Testis (tissue), 2 donors: ENCODE measurements at regions not wholly inside any gene's neighbourhood (a gene's known extent, or its start where the extent isn't known, plus 50 kb on each side); places are given as distances from the start of the nearest gene placed in this dataset.

Source experiments
- DNase-seq: peaks from one replicate; pipeline ENCODE4 v3.0.0-alpha.2; 2019
- H3K27ac ChIP-seq, 2 donors: fragments of 200-600 bp; sonication (generic); one replicate each; pipeline ENCODE4 v1.5.1; 2019
- H3K27me3 ChIP-seq: fragments of 200-600 bp; sonication (generic); one replicate; pipeline ENCODE4 v1.5.1; 2019
- H3K36me3 ChIP-seq: fragments of 200-600 bp; sonication (generic); one replicate; pipeline ENCODE4 v1.5.1; 2017; ENCODE audit warnings: low read depth; ENCODE audit errors: missing control alignments
- H3K4me1 ChIP-seq: fragments of 200-600 bp; sonication (generic); one replicate; pipeline ENCODE4 v1.5.1; 2019
- H3K4me3 ChIP-seq, 2 donors: fragments of 200-600 bp; sonication (generic); one replicate each; pipeline ENCODE4 v1.5.1; 2017 to 2019
- H3K9me3 ChIP-seq: fragments of 200-600 bp; sonication (generic); one replicate; pipeline ENCODE4 v1.5.1; 2017
- CTCF ChIP-seq, 3 experiments: fragments of 450-650 bp in 2 of 3; fragments of 200-600 bp in 1 of 3; sonication (generic) in 1 of 3; IDR thresholded peaks; one replicate each; pipeline ENCODE4 v1.5.1; 2016 to 2019; ENCODE audit warnings: antibody characterized with exemption in 3 of 3, mild to moderate bottlenecking in 2 of 3, moderate library complexity in 1 of 3
- POLR2A ChIP-seq: fragments of 450-650 bp; IDR thresholded peaks from one replicate; pipeline ENCODE4 v1.6.1; 2017; ENCODE audit warnings: antibody characterized with exemption, mild to moderate bottlenecking, moderate library complexity
- WGBS, 2 donors: methylation state at CpG; one replicate each; pipeline ENCODE4 v1.1.5; 2018; 5-methylcytosine and 5-hydroxymethylcytosine counted together
- intact Hi-C: fragments of 100-400 bp; cut with DNase I; formaldehyde crosslinking; loops from one replicate; pipeline ENCODE4 v1.15.1; 2023; ENCODE audit warnings: low total_unique reads

GRCh38 chr15:36362509-36362915 lies 216.9 kb upstream of the CDIN1 start:
- H3K27me3 ChIP-seq = no peaks in the 10 kb centered on the region
- 75 to 83% methylated on average over 7 of the region's 7 CpGs for WGBS, 2 donors
- DNase-seq = no peak
- H3K9me3 ChIP-seq = no peaks in the 10 kb centered on the region
- TF ChIP-seq CTCF (IDR thresholded peaks at IDR 0.05) (no peak), POLR2A (no peak)
- no peaks in the 10 kb centered on the region for H3K36me3 ChIP-seq
- no peak overlapping the region for H3K27ac ChIP-seq
- no peak overlapping the region for H3K4me3 ChIP-seq
- intact Hi-C loops = no loop called here
- no peaks in the 10 kb centered on the region for H3K4me1 ChIP-seq

DNA sequence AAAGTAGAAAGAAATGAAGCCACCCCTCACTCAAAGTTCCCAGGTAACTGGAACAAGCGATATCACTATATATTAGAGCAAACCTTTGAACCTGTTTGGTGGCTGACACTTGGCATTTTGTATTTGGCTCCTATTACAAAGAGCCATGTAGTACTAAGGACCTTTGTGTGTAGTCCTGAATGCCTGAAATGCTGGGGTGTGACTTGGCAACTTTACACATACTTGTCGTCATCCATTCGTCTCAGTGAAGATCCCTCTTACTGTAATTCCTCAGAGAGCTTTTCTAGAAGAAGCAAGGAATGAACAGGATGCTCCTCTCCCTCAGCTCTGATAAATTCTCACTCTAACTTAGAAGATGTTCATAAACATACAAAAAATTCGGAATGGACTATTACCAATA lies 216.1 kb upstream of the CDIN1 start:
- H3K4me3 ChIP-seq = no peak overlapping the region
- no peaks in the 10 kb centered on the region for H3K36me3 ChIP-seq
- no peak overlapping the region for H3K27ac ChIP-seq
- H3K9me3 ChIP-seq = no peaks in the 10 kb centered on the region
- no peaks in the 10 kb centered on the region for H3K27me3 ChIP-seq
- no peaks in the 10 kb centered on the region for H3K4me1 ChIP-seq
- 72% methylated on average over 4 of the region's 4 CpGs for WGBS, 2 donors
- DNase-seq = no peak
- intact Hi-C loops = no loop called here
- TF ChIP-seq CTCF (IDR thresholded peaks at IDR 0.05) (no peak), POLR2A (no peak)

DNA sequence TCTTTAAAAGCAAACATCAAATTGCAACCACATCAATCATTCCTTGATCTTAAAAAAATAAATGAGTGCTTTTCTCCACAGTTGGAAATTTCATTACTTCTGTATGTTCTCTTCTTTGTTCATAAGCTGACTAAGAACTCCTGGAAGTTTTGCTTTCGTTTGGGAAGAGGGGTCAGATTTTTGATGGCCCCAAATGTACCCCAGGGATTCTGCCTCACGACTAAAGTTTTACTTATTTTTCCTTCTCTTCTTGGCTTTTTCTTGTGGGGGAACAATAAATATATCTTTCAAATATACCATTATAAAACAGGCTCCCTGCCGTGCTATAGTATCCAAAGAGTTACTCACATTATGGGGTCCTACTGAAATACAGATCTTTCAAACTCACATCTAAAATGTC lies 215.0 kb upstream of the CDIN1 start:
- DNase-seq = no peak
- H3K36me3 ChIP-seq = no peaks in the 10 kb centered on the region
- H3K27ac ChIP-seq = no peak overlapping the region
- TF ChIP-seq POLR2A (no peak), CTCF (IDR thresholded peaks at IDR 0.05) (no peak)
- WGBS, 2 donors = 74 to 77% methylated on average over 3 of the region's 3 CpGs
- no peaks in the 10 kb centered on the region for H3K4me1 ChIP-seq
- H3K9me3 ChIP-seq = no peaks in the 10 kb centered on the region
- intact Hi-C loops = no loop called here
- H3K4me3 ChIP-seq = no peak overlapping the region
- no peaks in the 10 kb centered on the region for H3K27me3 ChIP-seq

- WGBS, 2 donors = 80 to 81% methylated on average over 2 of the region's 2 CpGs
- intact Hi-C loops = no loop called here
These were observed 213.5 kb upstream of the CDIN1 start for GRCh38 chr15:36365963-36366362.

More at GRCh38 chr15:36365963-36366362, 213.5 kb upstream of the CDIN1 start:
- Histone ChIP-seq H3K4me3 (no peak overlapping the region), H3K36me3 (no peaks in the 10 kb centered on the region), H3K27me3 (no peaks in the 10 kb centered on the region), H3K4me1 (no peaks in the 10 kb centered on the region), H3K27ac (no peak overlapping the region), H3K9me3 (no peaks in the 10 kb centered on the region)
- no peak for DNase-seq
- TF ChIP-seq CTCF (IDR thresholded peaks at IDR 0.05) = no peak
